ENCODE measurements at regions not wholly inside any gene's neighbourhood (a gene's known extent, or its start where the extent isn't known, plus 50 kb on each side); places are given as distances from the start of the nearest gene placed in this dataset.
"Not testable (repeated sequence)": the region's sequence is repeated elsewhere in the genome, so short reads cannot be mapped to it uniquely, and the experiment has no call there.

GRCh38 chr5:67636091-67636490 lies 439.5 kb upstream of the CD180 start:
- ATAC-seq (peak; percentile 42 to 89 (median 74)), DNase-seq (peak; percentile 48 to 70)
- Histone ChIP-seq H3K27me3 (no peaks in the 10 kb centered on the region), H3K4me1 (peaks cover 0 to 30% (median 13%) of the 10 kb centered on the region in 9 donors), H3K4me3 (no peak overlapping the region), H3K9me3 (no peaks in the 10 kb centered on the region), H3K27ac (peak overlapping the region in 3 of 10 donors; percentile 23 to 47 (median 46)), H3K36me3 (no peaks in the 10 kb centered on the region)
- TF ChIP-seq CTCF (IDR thresholded peaks at IDR 0.05): no peak
- intact Hi-C loops (cut with DNase I): loop anchor here in 2 of 10 donors (5.0 to 10.0 kb wide), 2 partner anchors 369 to 391 kb away; no protein-coding TSS in a partner anchor
- 70 to 71% methylated on average over 1 of the region's 1 CpG for WGBS, 2 donors

GRCh38 chr5:67627079-67627478 lies 430.5 kb upstream of the CD180 start:
- H3K27me3 ChIP-seq; DNase-seq; ATAC-seq; H3K27ac ChIP-seq; H3K4me3 ChIP-seq; H3K36me3 ChIP-seq; intact Hi-C loops (cut with DNase I); H3K4me1 ChIP-seq: not testable (repeated sequence)
- peaks cover 0 to 11% (median 0%) of the 10 kb centered on the region in 11 donors for H3K9me3 ChIP-seq

- peaks cover 0 to 8% (median 0%) of the 10 kb centered on the region in 9 donors for H3K4me1 ChIP-seq
- no peak overlapping the region for H3K27ac ChIP-seq
- H3K36me3 ChIP-seq: no peaks in the 10 kb centered on the region
- H3K4me3 ChIP-seq: no peak overlapping the region
- intact Hi-C loops (cut with DNase I): no loop called here
- H3K27me3 ChIP-seq: no peaks in the 10 kb centered on the region
- WGBS, 2 donors: 43% methylated on average over 1 of the region's 1 CpG
- no peak for DNase-seq
- peak in 1 of 8 donors; percentile 85 for ATAC-seq
- TF ChIP-seq CTCF (IDR thresholded peaks at IDR 0.05): no peak
- peaks cover 0 to 4% (median 0%) of the 10 kb centered on the region in 11 donors for H3K9me3 ChIP-seq
These were observed 426.5 kb upstream of the CD180 start for GRCh38 chr5:67623078-67623477.

GRCh38 chr5:67620424-67621397 lies 424.1 kb upstream of the CD180 start:
- no peaks in the 10 kb centered on the region for H3K36me3 ChIP-seq
- H3K27ac ChIP-seq: no peak overlapping the region
- H3K4me3 ChIP-seq: no peak overlapping the region
- H3K9me3 ChIP-seq: no peaks in the 10 kb centered on the region
- TF ChIP-seq CTCF (IDR thresholded peaks at IDR 0.05): no peak
- DNase-seq: no peak
- no peaks in the 10 kb centered on the region for H3K27me3 ChIP-seq
- 75 to 80% methylated on average over 11 of the region's 11 CpGs for WGBS, 2 donors
- peaks cover 0 to 8% (median 0%) of the 10 kb centered on the region in 9 donors for H3K4me1 ChIP-seq
- intact Hi-C loops (cut with DNase I): no loop called here
- ATAC-seq: no peak

GRCh38 chr5:67619636-67620035 lies 423.0 kb upstream of the CD180 start:
- ATAC-seq: no peak
- no peak overlapping the region for H3K4me3 ChIP-seq
- H3K9me3 ChIP-seq: no peaks in the 10 kb centered on the region
- no peaks in the 10 kb centered on the region for H3K27me3 ChIP-seq
- H3K27ac ChIP-seq: no peak overlapping the region
- 83 to 87% methylated on average over 4 of the region's 4 CpGs for WGBS, 2 donors
- no peak for DNase-seq
- no peaks in the 10 kb centered on the region for H3K36me3 ChIP-seq
- intact Hi-C loops (cut with DNase I): no loop called here
- H3K4me1 ChIP-seq: peaks cover 0 to 8% (median 0%) of the 10 kb centered on the region in 9 donors
- TF ChIP-seq CTCF (IDR thresholded peaks at IDR 0.05): no peak

Measured in heart right ventricle (tissue), 16 donors.